IPS-NIHi11 (cell line): ENCODE measurements at regions not wholly inside any gene's neighbourhood (a gene's known extent, or its start where the extent isn't known, plus 50 kb on each side); places are given as distances from the start of the nearest gene placed in this dataset.
"Not testable (repeated sequence)": the region's sequence is repeated elsewhere in the genome, so short reads cannot be mapped to it uniquely, and the experiment has no call there.

Experiments used
- DNase-seq: peaks from one replicate; pipeline ENCODE4 v3.0.0; 2012; ENCODE audit warnings: mixed read lengths, low spot score

- DNase-seq: no peak
These were observed 67.5 kb upstream of the SAMSN1 start for GRCh38 chr21:14613486-14614224.

DNA sequence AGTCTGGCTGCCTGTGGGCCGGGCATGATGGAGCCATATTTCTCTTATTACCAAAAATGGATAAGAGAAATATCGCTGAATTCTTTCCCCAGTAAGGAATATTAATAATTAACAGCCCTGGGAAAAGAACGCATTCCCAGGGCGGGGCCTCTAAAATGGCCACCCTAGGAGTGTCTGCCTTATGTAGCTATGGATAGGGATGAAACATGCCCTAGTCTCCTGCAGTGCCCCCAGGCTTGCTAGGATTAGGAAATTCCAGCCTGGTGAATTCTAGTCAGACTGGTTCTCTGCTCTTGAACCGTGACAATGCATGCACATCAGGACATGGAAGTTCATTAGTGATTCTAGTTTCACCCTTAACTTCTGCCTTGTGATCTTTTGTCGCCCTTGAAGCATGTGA, 64.0 kb upstream of the SAMSN1 start:
- not testable (repeated sequence) for DNase-seq

DNA sequence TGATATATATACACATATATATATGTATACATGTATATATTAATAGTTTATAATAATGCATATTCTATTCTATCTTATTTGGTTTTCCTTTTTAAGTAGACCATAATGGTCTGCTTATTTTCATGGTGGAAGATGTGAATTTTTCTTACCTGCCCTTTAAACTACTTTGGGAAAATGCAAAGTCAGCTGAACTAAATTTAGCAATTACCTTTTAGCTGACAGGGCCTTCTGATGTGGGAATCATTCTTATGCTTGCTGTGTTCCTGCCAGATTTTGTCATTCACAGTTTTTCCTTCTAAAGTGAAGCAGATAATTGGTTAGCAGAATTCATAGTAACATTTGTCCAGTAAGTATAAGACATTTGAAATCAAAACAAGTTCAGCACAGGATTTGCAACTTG, 63.2 kb upstream of the SAMSN1 start:
- DNase-seq: no peak

DNA sequence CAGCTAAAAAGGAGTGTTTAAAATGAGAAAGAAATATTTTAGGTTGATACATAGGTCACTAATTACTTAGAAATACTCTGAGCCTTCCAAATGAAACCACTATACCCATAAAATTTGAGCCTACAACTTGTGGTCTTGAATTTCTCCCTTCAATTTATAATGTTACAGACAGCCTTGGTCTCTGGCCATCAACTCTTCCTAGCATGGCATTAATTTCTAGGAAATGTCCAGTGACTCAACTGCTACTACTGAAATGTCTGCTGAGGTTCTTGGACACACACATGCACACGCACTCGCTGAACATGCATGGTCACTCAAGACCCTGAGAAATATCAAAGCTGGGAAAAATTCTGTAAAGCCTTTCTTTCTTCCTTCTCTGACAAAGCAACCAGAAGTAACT, 61.1 kb upstream of the SAMSN1 start:
- DNase-seq: no peak

DNA sequence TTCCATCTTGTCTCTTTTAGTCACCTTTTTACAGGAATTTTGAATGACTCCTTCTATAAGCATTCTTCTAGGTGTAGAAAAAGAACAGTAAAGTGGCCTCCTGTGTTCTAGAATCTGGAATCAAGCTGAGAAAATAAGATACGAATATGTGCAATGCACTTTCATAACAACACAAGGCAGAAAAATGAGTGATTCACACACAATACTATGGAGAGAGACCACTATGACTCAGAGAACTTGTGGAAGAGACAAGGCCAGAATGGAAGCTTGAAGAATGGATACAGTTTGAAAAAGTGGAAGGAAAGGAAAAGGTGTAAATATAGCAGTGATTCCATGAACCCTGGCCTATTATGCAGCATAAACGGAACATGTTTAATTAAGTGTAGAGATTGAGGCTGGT, 57.1 kb upstream of the SAMSN1 start:
- DNase-seq: no peak

DNA sequence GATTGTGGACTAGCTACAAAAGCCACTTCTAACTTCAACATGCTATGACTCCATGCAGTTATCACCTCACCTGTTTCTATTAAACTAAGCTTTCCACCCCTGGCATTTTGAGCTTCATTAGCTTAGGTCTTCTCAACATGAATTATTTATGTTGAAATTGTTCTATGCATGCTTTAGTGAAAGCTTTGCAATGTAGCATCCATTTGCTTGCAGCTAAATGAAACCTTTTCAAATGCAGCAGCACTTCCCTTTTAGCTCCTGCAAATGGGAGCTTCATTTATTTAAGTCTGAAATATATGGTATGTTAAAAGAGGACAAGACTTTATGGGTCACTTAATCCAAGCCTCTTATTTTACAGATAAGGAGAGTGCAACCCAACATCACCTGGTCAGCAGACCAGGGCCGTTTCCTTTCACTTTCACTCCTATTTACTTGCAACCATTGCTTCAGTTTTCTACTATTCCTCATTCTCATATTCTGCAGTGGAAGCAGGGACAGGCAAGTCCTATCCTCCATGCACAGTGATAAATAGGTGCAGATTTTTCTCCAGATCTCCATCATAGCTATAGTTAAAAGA, 56.4 kb upstream of the SAMSN1 start:
- no peak for DNase-seq

GRCh38 chr21:14600569-14601297, 54.6 kb upstream of the SAMSN1 start:
- no peak for DNase-seq

DNA sequence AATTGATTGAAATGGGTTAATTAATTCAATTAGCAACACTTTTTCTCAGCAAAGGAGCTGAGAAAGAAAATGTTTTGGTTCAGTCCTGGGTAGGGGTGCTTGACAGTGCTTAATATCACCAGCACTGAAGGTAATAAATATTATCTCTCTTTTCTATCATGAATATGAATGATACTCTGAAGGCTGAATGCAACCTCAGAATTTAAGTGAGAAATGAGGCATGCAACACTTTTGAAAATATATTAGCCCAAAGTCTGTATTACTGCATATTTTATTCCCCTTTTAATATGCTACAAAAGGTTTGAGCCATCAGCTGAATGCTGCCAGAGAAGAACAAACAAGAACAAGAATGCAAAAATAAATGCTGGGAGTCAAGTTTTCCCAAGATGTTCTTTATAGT, 52.0 kb upstream of the SAMSN1 start:
- no peak for DNase-seq
